Renal cortex interstitium (tissue), 11 donors: ENCODE measurements at regions not wholly inside any gene's neighbourhood (a gene's known extent, or its start where the extent isn't known, plus 50 kb on each side); places are given as distances from the start of the nearest gene placed in this dataset.

Experiments used
- DNase-seq, 11 donors: peaks; one replicate each; pipeline ENCODE4 v3.0.0-alpha.2; 2013; ENCODE audit warnings: low read depth in 9 of 11, low spot score in 4 of 11; ENCODE audit errors: extremely low read depth in 1 of 11

GRCh38 chr21:31570824-31571566, 88.5 kb upstream of the SOD1 start:
- DNase-seq = no peak

- DNase-seq = no peak
Observed at GRCh38 chr21:31566611-31567010, 92.9 kb upstream of the SOD1 start.

GRCh38 chr21:31566064-31566463, 93.4 kb upstream of the SOD1 start:
- no peak for DNase-seq

- peak in 1 of 11 donors; percentile 26 for DNase-seq
Observed at GRCh38 chr21:31564439-31564838, 95.1 kb upstream of the SOD1 start.

- DNase-seq = no peak
Observed at GRCh38 chr21:31560479-31560878, 99.0 kb upstream of the SOD1 start.

- DNase-seq = peak; percentile 91 to 98 (median 96)
Observed at GRCh38 chr21:31559368-31560119, 99.9 kb upstream of the SOD1 start.

GRCh38 chr21:31558962-31559367, 100.5 kb upstream of the SOD1 start:
- peak; percentile 82 to 96 (median 93) for DNase-seq

GRCh38 chr21:31558189-31558961, 101.1 kb upstream of the SOD1 start:
- peak in 2 of 11 donors; percentile 32 to 55 for DNase-seq

- no peak for DNase-seq
Observed at GRCh38 chr21:31557421-31558188, 101.9 kb upstream of the SOD1 start.

- DNase-seq = no peak
Observed at GRCh38 chr21:31556662-31557061, 102.8 kb upstream of the SOD1 start.

GRCh38 chr21:31555741-31556191, 103.7 kb upstream of the SOD1 start:
- no peak for DNase-seq

- no peak for DNase-seq
Observed at GRCh38 chr21:31554511-31555022, 104.9 kb upstream of the SOD1 start.

GRCh38 chr21:31553926-31554325, 105.6 kb upstream of the SOD1 start:
- DNase-seq = no peak

GRCh38 chr21:31553461-31553860, 106.0 kb upstream of the SOD1 start:
- no peak for DNase-seq

GRCh38 chr21:31552826-31553225, 106.7 kb upstream of the SOD1 start:
- no peak for DNase-seq

- no peak for DNase-seq
Observed at GRCh38 chr21:31550070-31550469, 109.4 kb upstream of the SOD1 start.

- DNase-seq = no peak
Observed at GRCh38 chr21:31548688-31549087, 110.8 kb upstream of the SOD1 start.

GRCh38 chr21:31546443-31547170, 112.9 kb upstream of the SOD1 start:
- no peak for DNase-seq
